Spinal cord (tissue), 9 donors: ENCODE measurements at regions not wholly inside any gene's neighbourhood (a gene's known extent, or its start where the extent isn't known, plus 50 kb on each side); places are given as distances from the start of the nearest gene placed in this dataset.
A peak's percentile ranks its signal among the peaks of the same experiment; 100 is the strongest.

Experiments used
- DNase-seq, 6 donors: peaks; one replicate each; pipeline versions ENCODE4 v3.0.0 to v3.0.0-alpha.2; 2013 to 2015; ENCODE audit warnings: low spot score in 6 of 6, low read depth in 4 of 6
- H3K27ac ChIP-seq: one replicate; pipeline ENCODE4 v1.5.1; 2013; ENCODE audit warnings: low read depth, low read length, control low read depth
- H3K27me3 ChIP-seq: one replicate; pipeline ENCODE4 v1.6.1; 2013; ENCODE audit warnings: low read length; ENCODE audit not compliant: control insufficient read depth, insufficient read depth
- H3K36me3 ChIP-seq: one replicate; pipeline ENCODE4 v1.6.1; 2013; ENCODE audit warnings: low read length; ENCODE audit not compliant: control insufficient read depth, insufficient read depth
- H3K4me1 ChIP-seq: one replicate; pipeline ENCODE4 v1.6.1; 2013; ENCODE audit warnings: low read length; ENCODE audit not compliant: control insufficient read depth, insufficient read depth
- H3K4me3 ChIP-seq: one replicate; pipeline ENCODE4 v1.5.1; 2013; ENCODE audit warnings: low read depth, low read length, control low read depth
- H3K9me3 ChIP-seq: one replicate; pipeline ENCODE4 v1.6.1; 2013; ENCODE audit warnings: low read length; ENCODE audit not compliant: control insufficient read depth, insufficient read depth
- WGBS: methylation state at CpG from one replicate; pipeline ENCODE4 v1.1.5; 2013; ENCODE audit warnings: missing lambda C conversion rate; ENCODE audit not compliant: insufficient coverage; 5-methylcytosine and 5-hydroxymethylcytosine counted together
- donor health status: healthy.

GRCh38 chr13:61700620-61701019, 285.0 kb upstream of the PCDH20 start:
- DNase-seq = no peak
- Histone ChIP-seq H3K4me3 (no peak overlapping the region), H3K27me3 (no peaks in the 10 kb centered on the region), H3K27ac (no peak overlapping the region), H3K36me3 (no peaks in the 10 kb centered on the region), H3K4me1 (no peaks in the 10 kb centered on the region), H3K9me3 (peaks cover 2% of the 10 kb centered on the region)
- WGBS = no CpG with 5 or more reads among the region's 2 CpGs

DNA sequence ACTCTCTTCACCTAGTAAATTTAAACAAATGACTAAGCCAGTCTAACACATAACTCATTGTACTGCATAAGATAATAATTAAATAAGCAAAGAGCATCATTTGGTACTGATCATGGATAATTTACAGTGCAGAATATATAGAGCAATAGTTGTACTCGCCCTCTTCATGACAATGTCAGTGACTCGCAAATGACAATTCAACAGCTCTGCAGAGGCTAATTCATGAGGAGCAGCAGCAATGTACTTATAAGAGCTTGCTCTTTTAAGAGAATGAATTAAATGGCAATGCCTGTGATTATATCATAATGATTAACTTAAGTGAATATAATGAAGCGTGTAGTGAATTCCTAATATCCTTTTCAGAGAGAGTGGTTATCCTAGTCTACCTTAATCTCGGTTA, 284.5 kb upstream of the PCDH20 start:
- DNase-seq = peak in 1 of 6 donors; percentile 71
- no peak overlapping the region for H3K4me3 ChIP-seq
- WGBS = 100% methylated on average over 1 of the region's 4 CpGs
- H3K9me3 ChIP-seq = peaks cover 2% of the 10 kb centered on the region
- no peaks in the 10 kb centered on the region for H3K36me3 ChIP-seq
- no peaks in the 10 kb centered on the region for H3K27me3 ChIP-seq
- no peaks in the 10 kb centered on the region for H3K4me1 ChIP-seq
- no peak overlapping the region for H3K27ac ChIP-seq

- Histone ChIP-seq H3K4me1 (no peaks in the 10 kb centered on the region), H3K4me3 (no peak overlapping the region), H3K36me3 (no peaks in the 10 kb centered on the region), H3K27ac (no peak overlapping the region), H3K27me3 (no peaks in the 10 kb centered on the region), H3K9me3 (no peaks in the 10 kb centered on the region)
- DNase-seq = no peak
- no CpG with 5 or more reads among the region's 5 CpGs for WGBS
Measured at GRCh38 chr13:61696676-61697075, 281.0 kb upstream of the PCDH20 start.

- H3K27ac ChIP-seq = no peak overlapping the region
- no CpG with 5 or more reads among the region's 2 CpGs for WGBS
- no peaks in the 10 kb centered on the region for H3K4me1 ChIP-seq
- H3K9me3 ChIP-seq = no peaks in the 10 kb centered on the region
- DNase-seq = no peak
- no peak overlapping the region for H3K4me3 ChIP-seq
- no peaks in the 10 kb centered on the region for H3K27me3 ChIP-seq
- no peaks in the 10 kb centered on the region for H3K36me3 ChIP-seq
Measured at GRCh38 chr13:61695147-61695546, 279.5 kb upstream of the PCDH20 start.

DNA sequence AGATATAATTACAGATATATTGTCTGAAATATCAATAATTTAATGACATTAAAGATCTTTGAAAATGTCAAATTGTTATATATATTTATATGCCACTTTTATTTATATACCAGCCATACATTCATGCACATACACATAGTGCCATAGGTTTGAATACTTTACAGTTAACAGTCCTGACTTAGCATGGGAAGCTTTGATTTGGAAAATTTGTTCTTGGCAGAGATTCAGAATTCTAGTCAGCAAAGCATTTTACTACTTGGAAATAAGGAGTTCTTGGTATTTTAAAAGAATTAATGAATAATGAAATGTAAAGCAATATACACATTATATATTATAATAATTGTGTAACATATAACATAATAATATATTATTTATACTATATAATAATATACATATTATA, 277.0 kb upstream of the PCDH20 start:
- no peak overlapping the region for H3K27ac ChIP-seq
- H3K4me1 ChIP-seq = no peaks in the 10 kb centered on the region
- H3K9me3 ChIP-seq = no peaks in the 10 kb centered on the region
- H3K36me3 ChIP-seq = no peaks in the 10 kb centered on the region
- no peak overlapping the region for H3K4me3 ChIP-seq
- DNase-seq = no peak
- no peaks in the 10 kb centered on the region for H3K27me3 ChIP-seq

DNA sequence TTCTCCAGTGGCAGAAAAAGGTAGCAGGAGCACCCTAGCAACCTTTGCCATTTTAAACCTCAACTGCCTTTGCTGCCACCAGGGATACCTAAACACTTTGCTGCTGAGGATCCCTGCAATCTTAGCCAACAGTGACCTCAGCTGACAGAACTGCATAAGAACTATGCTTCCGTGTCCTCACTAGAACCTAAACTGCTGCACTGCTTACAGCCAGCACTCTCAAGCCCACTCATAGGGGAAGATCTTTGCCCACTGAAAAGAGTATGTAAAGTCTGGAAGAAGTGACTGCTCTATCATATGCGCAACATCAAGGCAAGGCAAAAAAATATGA, 270.0 kb upstream of the PCDH20 start:
- Histone ChIP-seq H3K27ac (no peak overlapping the region), H3K27me3 (no peaks in the 10 kb centered on the region), H3K4me3 (no peak overlapping the region), H3K9me3 (no peaks in the 10 kb centered on the region), H3K4me1 (no peaks in the 10 kb centered on the region), H3K36me3 (no peaks in the 10 kb centered on the region)
- no CpG with 5 or more reads among the region's 2 CpGs for WGBS
- peak in 1 of 6 donors; percentile 18 for DNase-seq

- H3K27ac ChIP-seq = no peak overlapping the region
- H3K36me3 ChIP-seq = no peaks in the 10 kb centered on the region
- whole genome bisulfite sequencing = 86% methylated on average over 4 of the region's 4 CpGs
- H3K27me3 ChIP-seq = no peaks in the 10 kb centered on the region
- H3K4me3 ChIP-seq = no peak overlapping the region
- no peaks in the 10 kb centered on the region for H3K9me3 ChIP-seq
- DNase-seq = no peak
- H3K4me1 ChIP-seq = no peaks in the 10 kb centered on the region
Measured at GRCh38 chr13:61684976-61685681, 269.5 kb upstream of the PCDH20 start.

DNA sequence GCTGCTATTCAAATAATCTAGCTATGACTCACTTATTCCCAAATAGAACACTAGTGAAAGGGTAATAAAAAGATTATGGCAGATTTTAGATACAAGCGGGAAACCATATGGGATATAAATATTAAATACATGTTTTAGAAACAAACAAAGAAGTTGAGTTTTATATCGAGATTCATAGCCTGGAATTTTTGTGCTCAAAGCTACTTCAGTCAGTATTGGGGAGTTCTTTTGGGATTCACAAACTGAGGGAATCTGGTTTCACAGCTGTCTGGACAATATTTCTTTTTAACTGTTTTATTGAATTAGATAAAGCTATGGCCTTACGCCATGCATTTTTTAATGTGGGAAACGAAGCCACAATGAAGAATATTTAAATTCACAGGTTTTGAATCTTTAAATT, 257.1 kb upstream of the PCDH20 start:
- no peak for DNase-seq

GRCh38 chr13:61670384-61671161, 254.9 kb upstream of the PCDH20 start:
- no peak for DNase-seq
- no peak overlapping the region for H3K4me3 ChIP-seq
- H3K27me3 ChIP-seq = no peaks in the 10 kb centered on the region
- H3K36me3 ChIP-seq = no peaks in the 10 kb centered on the region
- H3K4me1 ChIP-seq = no peaks in the 10 kb centered on the region
- 91% methylated on average over 12 of the region's 19 CpGs for WGBS
- no peak overlapping the region for H3K27ac ChIP-seq
- H3K9me3 ChIP-seq = no peaks in the 10 kb centered on the region

More for the DNA sequence above, 257.1 kb upstream of the PCDH20 start:
- Histone ChIP-seq H3K27ac (no peak overlapping the region), H3K27me3 (no peaks in the 10 kb centered on the region), H3K36me3 (no peaks in the 10 kb centered on the region), H3K4me3 (no peak overlapping the region), H3K4me1 (no peaks in the 10 kb centered on the region), H3K9me3 (no peaks in the 10 kb centered on the region)
- no CpG with 5 or more reads among the region's 4 CpGs for WGBS
